Brain microvascular endothelial cell (primary cell): ENCODE measurements at regions not wholly inside any gene's neighbourhood (a gene's known extent, or its start where the extent isn't known, plus 50 kb on each side); places are given as distances from the start of the nearest gene placed in this dataset.

Source experiments
- DNase-seq: peaks from one replicate; pipeline ENCODE4 v3.0.0-alpha.2; 2020
- H3K27ac ChIP-seq: fragments of 250-450 bp; sonication (Bioruptor Pico); 2 replicates; pipeline ENCODE4 v1.5.1; 2020; ENCODE audit warnings: mild to moderate bottlenecking, moderate library complexity
- H3K27me3 ChIP-seq: fragments of 250-450 bp; sonication (Bioruptor Pico); replicated peaks from 2 replicates; pipeline ENCODE4 v1.5.1; 2020; ENCODE audit warnings: mild to moderate bottlenecking
- H3K36me3 ChIP-seq: fragments of 250-450 bp; sonication (Bioruptor Pico); replicated peaks from 2 replicates; pipeline ENCODE4 v1.5.1; 2020; ENCODE audit warnings: mild to moderate bottlenecking
- H3K4me3 ChIP-seq: 2 replicates; pipeline ENCODE4 v1.5.1; 2011; ENCODE audit warnings: low read depth, mild to moderate bottlenecking, control low read depth, low read length, moderate library complexity
- in situ Hi-C: cut with HindIII; loops from 2 replicates; pipeline ENCODE4 v1.10.0; 2017; ENCODE audit warnings: low sequenced_read_pairs, low pct_ligation_motif_present
- TF ChIP-seq, protein P1 (sequence below): IDR thresholded peaks from 2 replicates; pipeline ENCODE4 v1.5.1; 2011; ENCODE audit warnings: low read depth, mild to moderate bottlenecking, moderate library complexity, low read length, control low read depth, inconsistent platforms; ENCODE audit errors: missing control alignments

- in situ Hi-C loops = no loop called here
- Histone ChIP-seq H3K4me3 (no peak overlapping the region), H3K27me3 (no peaks in the 10 kb centered on the region), H3K36me3 (no peaks in the 10 kb centered on the region), H3K27ac (no peak overlapping the region)
- TF ChIP-seq, protein P1, sequence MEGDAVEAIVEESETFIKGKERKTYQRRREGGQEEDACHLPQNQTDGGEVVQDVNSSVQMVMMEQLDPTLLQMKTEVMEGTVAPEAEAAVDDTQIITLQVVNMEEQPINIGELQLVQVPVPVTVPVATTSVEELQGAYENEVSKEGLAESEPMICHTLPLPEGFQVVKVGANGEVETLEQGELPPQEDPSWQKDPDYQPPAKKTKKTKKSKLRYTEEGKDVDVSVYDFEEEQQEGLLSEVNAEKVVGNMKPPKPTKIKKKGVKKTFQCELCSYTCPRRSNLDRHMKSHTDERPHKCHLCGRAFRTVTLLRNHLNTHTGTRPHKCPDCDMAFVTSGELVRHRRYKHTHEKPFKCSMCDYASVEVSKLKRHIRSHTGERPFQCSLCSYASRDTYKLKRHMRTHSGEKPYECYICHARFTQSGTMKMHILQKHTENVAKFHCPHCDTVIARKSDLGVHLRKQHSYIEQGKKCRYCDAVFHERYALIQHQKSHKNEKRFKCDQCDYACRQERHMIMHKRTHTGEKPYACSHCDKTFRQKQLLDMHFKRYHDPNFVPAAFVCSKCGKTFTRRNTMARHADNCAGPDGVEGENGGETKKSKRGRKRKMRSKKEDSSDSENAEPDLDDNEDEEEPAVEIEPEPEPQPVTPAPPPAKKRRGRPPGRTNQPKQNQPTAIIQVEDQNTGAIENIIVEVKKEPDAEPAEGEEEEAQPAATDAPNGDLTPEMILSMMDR = no peak
- no peak for DNase-seq
Measured at GRCh38 chr2:226680719-226681118, 118.9 kb downstream of the IRS1 start.

GRCh38 chr2:226679389-226680065 lies 120.1 kb downstream of the IRS1 start:
- TF ChIP-seq, protein P1 = no peak
- Histone ChIP-seq H3K27ac (no peak overlapping the region), H3K4me3 (no peak overlapping the region), H3K27me3 (no peaks in the 10 kb centered on the region), H3K36me3 (no peaks in the 10 kb centered on the region)
- no peak for DNase-seq
- in situ Hi-C loops = no loop called here

GRCh38 chr2:226678422-226678821 lies 121.2 kb downstream of the IRS1 start:
- no peaks in the 10 kb centered on the region for H3K36me3 ChIP-seq
- in situ Hi-C loops = no loop called here
- TF ChIP-seq, protein P1 = no peak
- no peak overlapping the region for H3K4me3 ChIP-seq
- no peaks in the 10 kb centered on the region for H3K27me3 ChIP-seq
- no peak overlapping the region for H3K27ac ChIP-seq
- DNase-seq = no peak

DNA sequence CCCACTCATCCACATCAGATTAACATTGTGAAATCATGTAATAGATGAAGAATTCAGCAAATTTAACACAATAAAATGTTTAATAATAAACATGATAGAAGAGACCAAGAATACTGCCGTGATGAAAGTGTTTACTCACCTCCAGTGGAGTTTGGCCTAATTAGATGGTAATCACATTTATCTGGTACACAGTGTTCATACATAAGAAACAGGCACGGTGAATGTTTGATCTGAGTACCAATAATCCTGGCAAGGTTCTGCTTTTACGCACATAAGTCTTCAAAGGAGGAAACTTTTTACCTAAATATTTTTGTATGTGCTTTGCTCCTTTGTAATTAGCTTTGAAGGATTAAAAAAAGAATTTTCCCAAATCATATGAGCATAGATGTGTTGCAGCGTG lies 122.5 kb downstream of the IRS1 start:
- TF ChIP-seq, protein P1 = no peak
- in situ Hi-C loops = no loop called here
- no peaks in the 10 kb centered on the region for H3K27me3 ChIP-seq

GRCh38 chr2:226676618-226677017 lies 123.0 kb downstream of the IRS1 start:
- no peaks in the 10 kb centered on the region for H3K36me3 ChIP-seq
- no peaks in the 10 kb centered on the region for H3K27me3 ChIP-seq
- in situ Hi-C loops = no loop called here
- TF ChIP-seq, protein P1 = no peak
- H3K4me3 ChIP-seq = no peak overlapping the region
- DNase-seq = no peak
- no peak overlapping the region for H3K27ac ChIP-seq

More for the DNA sequence above, 122.5 kb downstream of the IRS1 start:
- Histone ChIP-seq H3K4me3 (no peak overlapping the region), H3K36me3 (no peaks in the 10 kb centered on the region), H3K27ac (no peak overlapping the region)
- DNase-seq = no peak

DNA sequence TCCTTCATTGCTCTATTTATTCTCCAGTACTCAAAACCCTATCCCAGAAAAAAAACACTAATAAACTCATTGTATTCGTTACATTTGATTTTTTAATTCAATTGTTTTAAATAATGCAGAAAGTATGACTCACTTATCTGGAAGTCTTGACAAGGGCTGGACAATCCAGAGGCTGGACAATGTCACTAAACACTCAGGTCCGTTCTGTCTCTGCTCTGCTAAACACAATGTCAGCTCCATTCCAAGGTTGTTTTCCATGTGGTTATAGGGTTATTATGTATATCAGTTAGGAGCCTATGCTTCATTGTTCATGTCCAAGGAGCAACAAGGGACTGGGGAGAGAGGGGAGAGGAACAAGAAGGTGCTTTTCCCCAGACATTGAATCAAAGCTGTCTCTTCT lies 125.5 kb downstream of the IRS1 start:
- Histone ChIP-seq H3K4me3 (no peak overlapping the region), H3K27me3 (no peaks in the 10 kb centered on the region), H3K27ac (no peak overlapping the region), H3K36me3 (no peaks in the 10 kb centered on the region)
- in situ Hi-C loops = no loop called here
- no peak for DNase-seq
- TF ChIP-seq, protein P1 = no peak
